ENCODE measurements at regions not wholly inside any gene's neighbourhood (a gene's known extent, or its start where the extent isn't known, plus 50 kb on each side); places are given as distances from the start of the nearest gene placed in this dataset.

GRCh38 chr6:98335594-98335993 is 498.8 kb upstream of the POU3F2 start:
- Histone ChIP-seq H3K4me2 (ENCODE audit: low read length) (no peak overlapping the region), H3F3A (ENCODE audit: control insufficient read depth, insufficient read depth) (no peaks in the 10 kb centered on the region)

GRCh38 chr6:98339506-98339905 is 494.9 kb upstream of the POU3F2 start:
- no peaks in the 10 kb centered on the region for H3K9me3 ChIP-seq (ENCODE audit: control insufficient read depth, insufficient read depth, low read length)
- no peaks in the 10 kb centered on the region for H4K20me1 ChIP-seq (ENCODE audit: control insufficient read depth, insufficient read depth, low read depth, low read length)
- H3F3A ChIP-seq (ENCODE audit: control insufficient read depth, insufficient read depth), result no peaks in the 10 kb centered on the region
- no peak overlapping the region for H3K4me2 ChIP-seq (ENCODE audit: low read length)
- no peaks in the 10 kb centered on the region for H3K79me2 ChIP-seq (ENCODE audit: control insufficient read depth, low read length)
- no peaks in the 10 kb centered on the region for H3K4me1 ChIP-seq (ENCODE audit: control insufficient read depth, low read length)
- TF ChIP-seq CTCF (IDR thresholded peaks at IDR 0.05; ENCODE audit: low read depth, low read length, poor library complexity, severe bottlenecking), result no peak
- TF ChIP-seq EZH2phosphoT487 (IDR thresholded peaks at IDR 0.05; ENCODE audit: borderline replicate concordance, low read length), result no peak
- no peaks in the 10 kb centered on the region for H3K36me3 ChIP-seq (ENCODE audit: control insufficient read depth, low read length)
- H3K27ac ChIP-seq (ENCODE audit: low read depth, low read length), result no peak overlapping the region
- no peaks in the 10 kb centered on the region for H3K9me2 ChIP-seq (replicated peaks; ENCODE audit: control insufficient read depth, low read length)
- no peaks in the 10 kb centered on the region for H3K27me3 ChIP-seq (ENCODE audit: control insufficient read depth, low read length)
- no peak overlapping the region for H3K4me3 ChIP-seq (ENCODE audit: low read length)

More at GRCh38 chr6:98335594-98335993, 498.8 kb upstream of the POU3F2 start:
- Histone ChIP-seq H3K9me2 (replicated peaks; ENCODE audit: control insufficient read depth, low read length) (no peaks in the 10 kb centered on the region), H3K79me2 (ENCODE audit: control insufficient read depth, low read length) (no peaks in the 10 kb centered on the region), H3K9me3 (ENCODE audit: control insufficient read depth, insufficient read depth, low read length) (no peaks in the 10 kb centered on the region), H3K4me1 (ENCODE audit: control insufficient read depth, low read length) (no peaks in the 10 kb centered on the region), H3K27me3 (ENCODE audit: control insufficient read depth, low read length) (no peaks in the 10 kb centered on the region), H3K36me3 (ENCODE audit: control insufficient read depth, low read length) (no peaks in the 10 kb centered on the region), H3K27ac (ENCODE audit: low read depth, low read length) (no peak overlapping the region), H4K20me1 (ENCODE audit: control insufficient read depth, insufficient read depth, low read depth, low read length) (no peaks in the 10 kb centered on the region), H3K4me3 (ENCODE audit: low read length) (no peak overlapping the region)
- TF ChIP-seq EZH2phosphoT487 (IDR thresholded peaks at IDR 0.05; ENCODE audit: borderline replicate concordance, low read length) (no peak), CTCF (IDR thresholded peaks at IDR 0.05; ENCODE audit: low read depth, low read length, poor library complexity, severe bottlenecking) (no peak)

GRCh38 chr6:98343004-98343403 is 491.4 kb upstream of the POU3F2 start:
- Histone ChIP-seq H3K9me2 (replicated peaks; ENCODE audit: control insufficient read depth, low read length) (no peaks in the 10 kb centered on the region), H3K36me3 (ENCODE audit: control insufficient read depth, low read length) (no peaks in the 10 kb centered on the region), H4K20me1 (ENCODE audit: control insufficient read depth, insufficient read depth, low read depth, low read length) (no peaks in the 10 kb centered on the region), H3K79me2 (ENCODE audit: control insufficient read depth, low read length) (no peaks in the 10 kb centered on the region), H3K4me2 (ENCODE audit: low read length) (no peak overlapping the region), H3K4me3 (ENCODE audit: low read length) (no peak overlapping the region), H3K9me3 (ENCODE audit: control insufficient read depth, insufficient read depth, low read length) (no peaks in the 10 kb centered on the region), H3K27ac (ENCODE audit: low read depth, low read length) (no peak overlapping the region), H3F3A (ENCODE audit: control insufficient read depth, insufficient read depth) (no peaks in the 10 kb centered on the region), H3K4me1 (ENCODE audit: control insufficient read depth, low read length) (no peaks in the 10 kb centered on the region), H3K27me3 (ENCODE audit: control insufficient read depth, low read length) (no peaks in the 10 kb centered on the region)
- TF ChIP-seq CTCF (IDR thresholded peaks at IDR 0.05; ENCODE audit: low read depth, low read length, poor library complexity, severe bottlenecking), result no peak
- TF ChIP-seq EZH2phosphoT487 (IDR thresholded peaks at IDR 0.05; ENCODE audit: borderline replicate concordance, low read length), result no peak

GRCh38 chr6:98343797-98344196 is 490.6 kb upstream of the POU3F2 start:
- Histone ChIP-seq H3F3A (ENCODE audit: control insufficient read depth, insufficient read depth) (no peaks in the 10 kb centered on the region), H3K36me3 (ENCODE audit: control insufficient read depth, low read length) (no peaks in the 10 kb centered on the region), H3K27ac (ENCODE audit: low read depth, low read length) (no peak overlapping the region), H3K4me2 (ENCODE audit: low read length) (no peak overlapping the region), H4K20me1 (ENCODE audit: control insufficient read depth, insufficient read depth, low read depth, low read length) (no peaks in the 10 kb centered on the region), H3K9me3 (ENCODE audit: control insufficient read depth, insufficient read depth, low read length) (no peaks in the 10 kb centered on the region), H3K4me3 (ENCODE audit: low read length) (no peak overlapping the region), H3K27me3 (ENCODE audit: control insufficient read depth, low read length) (no peaks in the 10 kb centered on the region), H3K4me1 (ENCODE audit: control insufficient read depth, low read length) (no peaks in the 10 kb centered on the region), H3K9me2 (replicated peaks; ENCODE audit: control insufficient read depth, low read length) (no peaks in the 10 kb centered on the region), H3K79me2 (ENCODE audit: control insufficient read depth, low read length) (no peaks in the 10 kb centered on the region)
- no peak for TF ChIP-seq CTCF (IDR thresholded peaks at IDR 0.05; ENCODE audit: low read depth, low read length, poor library complexity, severe bottlenecking)
- TF ChIP-seq EZH2phosphoT487 (IDR thresholded peaks at IDR 0.05; ENCODE audit: borderline replicate concordance, low read length), result no peak
